ENCODE measurements at regions not wholly inside any gene's neighbourhood (a gene's known extent, or its start where the extent isn't known, plus 50 kb on each side); places are given as distances from the start of the nearest gene placed in this dataset.

DNA sequence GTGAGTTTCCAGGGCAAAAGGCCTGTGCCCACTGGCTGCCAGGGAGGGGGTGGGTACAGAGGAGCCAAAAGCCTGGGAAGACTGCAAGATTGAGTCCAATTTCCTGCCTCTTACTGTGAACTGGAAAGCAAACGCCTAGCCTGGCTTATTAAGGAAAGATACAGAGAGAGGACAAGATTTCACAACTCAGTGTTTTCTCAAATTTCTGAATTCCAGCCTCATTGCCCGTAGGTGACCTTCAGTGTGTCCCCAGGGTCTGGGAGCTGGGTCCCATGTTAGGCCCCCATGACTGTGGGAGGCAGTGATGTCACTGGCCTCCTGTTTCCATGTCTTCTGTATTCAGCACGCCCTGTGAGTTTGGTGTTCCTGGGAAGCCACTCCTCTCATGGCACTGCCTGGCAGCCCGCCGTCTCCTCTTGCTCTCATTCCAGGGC is 60.6 kb upstream of the PTPN3 start:
- intact Hi-C loops (cut with DNase I, micrococcal nuclease) = no loop called here
- ATAC-seq (no peak), DNase-seq (no peak)
- Histone ChIP-seq H3K36me3 (ENCODE audit: low read depth) (no peaks in the 10 kb centered on the region), H3K4me3 (no peak overlapping the region), H3K9me3 (no peaks in the 10 kb centered on the region), H3K4me1 (ENCODE audit: low read depth) (no peaks in the 10 kb centered on the region)
- TF ChIP-seq, protein P1, sequence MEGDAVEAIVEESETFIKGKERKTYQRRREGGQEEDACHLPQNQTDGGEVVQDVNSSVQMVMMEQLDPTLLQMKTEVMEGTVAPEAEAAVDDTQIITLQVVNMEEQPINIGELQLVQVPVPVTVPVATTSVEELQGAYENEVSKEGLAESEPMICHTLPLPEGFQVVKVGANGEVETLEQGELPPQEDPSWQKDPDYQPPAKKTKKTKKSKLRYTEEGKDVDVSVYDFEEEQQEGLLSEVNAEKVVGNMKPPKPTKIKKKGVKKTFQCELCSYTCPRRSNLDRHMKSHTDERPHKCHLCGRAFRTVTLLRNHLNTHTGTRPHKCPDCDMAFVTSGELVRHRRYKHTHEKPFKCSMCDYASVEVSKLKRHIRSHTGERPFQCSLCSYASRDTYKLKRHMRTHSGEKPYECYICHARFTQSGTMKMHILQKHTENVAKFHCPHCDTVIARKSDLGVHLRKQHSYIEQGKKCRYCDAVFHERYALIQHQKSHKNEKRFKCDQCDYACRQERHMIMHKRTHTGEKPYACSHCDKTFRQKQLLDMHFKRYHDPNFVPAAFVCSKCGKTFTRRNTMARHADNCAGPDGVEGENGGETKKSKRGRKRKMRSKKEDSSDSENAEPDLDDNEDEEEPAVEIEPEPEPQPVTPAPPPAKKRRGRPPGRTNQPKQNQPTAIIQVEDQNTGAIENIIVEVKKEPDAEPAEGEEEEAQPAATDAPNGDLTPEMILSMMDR (IDR thresholded peaks at IDR 0.05) = no peak

DNA sequence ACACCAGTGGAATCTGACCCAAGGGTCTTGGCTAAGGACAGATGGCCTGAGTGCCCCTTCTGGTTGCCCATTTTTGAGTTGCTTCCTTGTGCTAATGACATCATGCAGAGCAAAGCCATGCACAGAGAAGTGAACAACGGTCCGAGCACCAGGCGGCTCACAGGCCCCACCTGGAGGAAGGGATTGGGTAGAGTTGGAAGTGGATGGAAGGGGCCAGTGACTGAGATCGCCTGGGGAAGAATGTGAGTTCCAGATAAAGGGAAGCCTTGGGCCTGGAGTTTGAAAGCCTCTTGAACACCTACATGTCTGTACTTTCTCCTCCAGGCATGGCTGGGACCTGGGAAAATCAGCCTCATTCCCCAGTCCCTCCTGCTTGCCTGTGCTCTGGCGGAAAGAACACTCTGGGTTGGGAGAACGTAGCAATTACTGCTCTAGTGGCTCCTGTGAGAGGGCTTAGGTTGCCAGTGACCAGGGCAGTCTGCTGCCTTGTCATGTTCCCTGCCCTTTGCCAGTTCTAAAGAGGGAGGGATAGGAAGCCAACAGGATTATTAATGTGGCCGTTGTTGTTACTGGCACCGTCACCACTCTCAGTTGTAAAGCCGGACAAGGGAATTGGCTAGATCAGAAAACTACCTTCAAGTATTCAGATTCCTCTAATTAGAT is 62.5 kb upstream of the PTPN3 start:
- Histone ChIP-seq H3K36me3 (ENCODE audit: low read depth) (no peaks in the 10 kb centered on the region), H3K9me3 (no peaks in the 10 kb centered on the region), H3K4me3 (no peak overlapping the region), H3K4me1 (ENCODE audit: low read depth) (no peaks in the 10 kb centered on the region)
- DNase-seq (no peak), ATAC-seq (no peak)
- intact Hi-C loops (cut with DNase I, micrococcal nuclease) = no loop called here
- TF ChIP-seq, protein P1 (IDR thresholded peaks at IDR 0.05) = no peak

DNA sequence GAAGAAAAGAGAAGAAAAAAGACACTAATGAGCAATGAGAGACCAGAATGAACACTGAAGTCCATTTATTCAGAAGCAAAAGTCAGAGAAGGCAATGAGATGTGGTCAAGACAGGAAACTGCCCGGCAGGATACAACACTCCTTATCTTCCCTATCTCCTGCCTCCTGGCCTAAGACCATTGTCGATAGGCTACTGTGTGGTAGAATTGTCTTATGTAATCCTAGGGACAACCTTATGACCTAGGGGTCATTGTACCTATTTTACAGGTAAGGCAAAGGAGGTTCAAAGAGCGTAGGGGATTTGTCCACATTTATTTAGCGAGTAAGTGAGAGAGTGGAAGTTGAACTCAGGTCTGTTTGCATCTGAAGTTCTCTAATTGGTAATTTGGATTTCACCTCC is 63.0 kb upstream of the PTPN3 start:
- Histone ChIP-seq H3K4me3 (no peak overlapping the region), H3K36me3 (ENCODE audit: low read depth) (no peaks in the 10 kb centered on the region), H3K4me1 (ENCODE audit: low read depth) (no peaks in the 10 kb centered on the region), H3K9me3 (no peaks in the 10 kb centered on the region)
- TF ChIP-seq, protein P1 (IDR thresholded peaks at IDR 0.05) = no peak
- intact Hi-C loops (cut with DNase I, micrococcal nuclease) = no loop called here
- no peak for DNase-seq
- no peak for ATAC-seq

DNA sequence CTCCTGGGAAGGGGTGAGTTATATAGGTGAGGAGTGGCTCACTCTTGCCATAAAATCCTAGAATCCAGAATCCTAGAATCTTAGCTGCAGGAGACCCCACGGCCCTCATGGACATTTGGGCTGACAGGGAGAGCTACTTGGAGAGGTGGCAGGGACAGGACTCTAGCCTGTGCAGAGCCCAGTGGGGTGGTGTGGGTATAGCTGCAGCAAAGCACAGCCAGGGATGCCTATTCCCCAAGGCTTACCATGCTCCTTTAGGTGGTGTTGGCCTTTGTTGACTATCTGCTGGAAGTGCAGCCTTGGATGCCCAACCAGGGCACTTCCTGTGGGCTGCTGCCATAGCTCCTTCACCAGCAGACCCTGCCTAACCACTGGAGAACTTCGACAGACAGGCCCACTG is 70.0 kb upstream of the PTPN3 start:
- intact Hi-C loops (cut with DNase I, micrococcal nuclease) = no loop called here
- H3K4me3 ChIP-seq = no peak overlapping the region
- TF ChIP-seq, protein P1 (IDR thresholded peaks at IDR 0.05) = no peak
- DNase-seq = no peak
- no peaks in the 10 kb centered on the region for H3K9me3 ChIP-seq
- H3K36me3 ChIP-seq (ENCODE audit: low read depth) = no peaks in the 10 kb centered on the region
- no peaks in the 10 kb centered on the region for H3K4me1 ChIP-seq (ENCODE audit: low read depth)
- no peak for ATAC-seq

DNA sequence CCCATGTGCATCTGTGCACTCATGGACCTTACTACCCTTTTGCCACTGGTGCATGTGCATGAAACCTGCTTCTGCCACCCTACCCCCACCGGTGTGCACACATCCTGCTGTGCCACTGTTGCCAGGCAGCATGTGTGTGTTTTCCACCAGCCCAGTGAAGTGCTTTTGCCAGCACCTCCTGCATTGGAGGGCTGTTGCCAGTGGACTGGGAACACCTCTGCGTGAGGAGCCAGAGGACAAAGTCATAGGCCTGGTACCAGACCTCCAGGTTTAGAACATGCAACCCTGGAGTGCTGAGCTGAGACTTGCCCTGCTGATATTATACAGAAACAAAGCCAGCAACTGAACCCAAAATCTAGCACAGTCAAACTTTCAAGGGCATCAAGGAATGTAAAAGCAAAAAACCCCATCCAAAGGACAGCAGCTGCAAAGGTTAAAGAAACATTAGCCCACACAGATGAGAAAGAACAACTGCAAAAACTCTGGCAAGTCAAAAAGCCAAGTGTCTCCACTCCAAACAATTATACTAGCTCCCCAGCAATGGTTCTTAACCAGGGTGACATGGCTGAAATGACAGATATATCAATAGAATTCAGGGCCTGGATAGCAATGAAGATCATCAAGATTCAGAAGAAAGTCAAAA is 70.6 kb upstream of the PTPN3 start:
- ATAC-seq (no peak), DNase-seq (no peak)
- Histone ChIP-seq H3K4me3 (no peak overlapping the region), H3K9me3 (no peaks in the 10 kb centered on the region), H3K36me3 (ENCODE audit: low read depth) (no peaks in the 10 kb centered on the region), H3K4me1 (ENCODE audit: low read depth) (no peaks in the 10 kb centered on the region)
- TF ChIP-seq, protein P1 (IDR thresholded peaks at IDR 0.05) = no peak
- intact Hi-C loops (cut with DNase I, micrococcal nuclease) = no loop called here
